Large intestine (tissue), 3 donors: ENCODE measurements at regions not wholly inside any gene's neighbourhood (a gene's known extent, or its start where the extent isn't known, plus 50 kb on each side); places are given as distances from the start of the nearest gene placed in this dataset.
A peak's percentile ranks its signal among the peaks of the same experiment; 100 is the strongest.

Experiments
- DNase-seq, 2 donors: peaks; one replicate each; pipeline versions ENCODE4 v3.0.0 to v3.0.0-alpha.2; 2013
- H3K27ac ChIP-seq: one replicate; pipeline ENCODE4 v1.5.1; 2013; ENCODE audit warnings: low read length
- H3K27me3 ChIP-seq: 2 replicates; pipeline ENCODE4 v1.6.1; 2013; ENCODE audit warnings: low read length; ENCODE audit not compliant: control insufficient read depth, insufficient read depth
- H3K36me3 ChIP-seq: 2 replicates; pipeline ENCODE4 v1.6.1; 2013; ENCODE audit warnings: low read length; ENCODE audit not compliant: control insufficient read depth, insufficient read depth
- H3K4me1 ChIP-seq: one replicate; pipeline ENCODE4 v1.6.1; 2013; ENCODE audit warnings: low read length; ENCODE audit not compliant: control insufficient read depth, insufficient read depth
- H3K4me3 ChIP-seq: one replicate; pipeline ENCODE4 v1.5.1; 2013; ENCODE audit warnings: low read length
- H3K9me3 ChIP-seq: one replicate; pipeline ENCODE4 v1.6.1; 2013; ENCODE audit warnings: mild to moderate bottlenecking, low read depth, low read length, moderate library complexity; ENCODE audit not compliant: control insufficient read depth
- WGBS: methylation state at CpG from one replicate; pipeline ENCODE4 v1.1.5; 2013; ENCODE audit warnings: low lambda C conversion rate; ENCODE audit not compliant: insufficient coverage; 5-methylcytosine and 5-hydroxymethylcytosine counted together

GRCh38 chr1:54497338-54497737 is 50.7 kb upstream of the ACOT11 start:
- Histone ChIP-seq H3K27me3 (peaks cover 2% of the 10 kb centered on the region), H3K4me1 (peaks cover 11% of the 10 kb centered on the region), H3K36me3 (no peaks in the 10 kb centered on the region), H3K27ac (no peak overlapping the region), H3K9me3 (peaks cover 4% of the 10 kb centered on the region), H3K4me3 (no peak overlapping the region)
- no peak for DNase-seq
- no CpG with 5 or more reads among the region's 6 CpGs for WGBS

GRCh38 chr1:54495954-54496353 is 52.1 kb upstream of the ACOT11 start:
- H3K36me3 ChIP-seq = no peaks in the 10 kb centered on the region
- no peak overlapping the region for H3K27ac ChIP-seq
- no peak for DNase-seq
- peaks cover 2% of the 10 kb centered on the region for H3K27me3 ChIP-seq
- peaks cover 4% of the 10 kb centered on the region for H3K9me3 ChIP-seq
- H3K4me1 ChIP-seq = peaks cover 12% of the 10 kb centered on the region
- no peak overlapping the region for H3K4me3 ChIP-seq
- WGBS = 100% methylated on average over 1 of the region's 7 CpGs

- H3K9me3 ChIP-seq = peaks cover 4% of the 10 kb centered on the region
- no peaks in the 10 kb centered on the region for H3K36me3 ChIP-seq
- H3K27ac ChIP-seq = no peak overlapping the region
- H3K4me3 ChIP-seq = no peak overlapping the region
- no CpG with 5 or more reads among the region's 2 CpGs for WGBS
- H3K27me3 ChIP-seq = peaks cover under 1% of the 10 kb centered on the region
- no peak for DNase-seq
- H3K4me1 ChIP-seq = peaks cover 15% of the 10 kb centered on the region
Observed at GRCh38 chr1:54493608-54494007, 54.4 kb upstream of the ACOT11 start.

- Histone ChIP-seq H3K4me1 (peaks cover 26% of the 10 kb centered on the region), H3K36me3 (no peaks in the 10 kb centered on the region), H3K27ac (peak overlapping the region; percentile 68), H3K9me3 (no peaks in the 10 kb centered on the region), H3K27me3 (no peaks in the 10 kb centered on the region), H3K4me3 (no peak overlapping the region)
- peak; percentile 72 to 86 for DNase-seq
- WGBS = 40% methylated on average over 1 of the region's 22 CpGs
Observed at GRCh38 chr1:54490361-54491248, 57.4 kb upstream of the ACOT11 start.

- H3K27ac ChIP-seq = peak overlapping the region; percentile 68
- DNase-seq = no peak
- peaks cover 26% of the 10 kb centered on the region for H3K4me1 ChIP-seq
Observed at GRCh38 chr1:54489627-54490250, 58.3 kb upstream of the ACOT11 start.

GRCh38 chr1:54488779-54489626 is 59.0 kb upstream of the ACOT11 start:
- H3K4me3 ChIP-seq = peak overlapping the region; percentile 73
- H3K36me3 ChIP-seq = no peaks in the 10 kb centered on the region
- H3K27me3 ChIP-seq = no peaks in the 10 kb centered on the region
- peaks cover 26% of the 10 kb centered on the region for H3K4me1 ChIP-seq
- H3K9me3 ChIP-seq = no peaks in the 10 kb centered on the region
- H3K27ac ChIP-seq = peak overlapping the region; percentile 92
- WGBS = no CpG with 5 or more reads among the region's 51 CpGs
- DNase-seq = peak; percentile 74 to 84

More at GRCh38 chr1:54489627-54490250, 58.3 kb upstream of the ACOT11 start:
- Histone ChIP-seq H3K9me3 (no peaks in the 10 kb centered on the region), H3K36me3 (no peaks in the 10 kb centered on the region), H3K4me3 (peak overlapping the region; percentile 73), H3K27me3 (no peaks in the 10 kb centered on the region)
- WGBS = 29% methylated on average over 1 of the region's 10 CpGs

- DNase-seq = peak; percentile 91 to 97
- Histone ChIP-seq H3K4me3 (peak overlapping the region; percentile 73), H3K9me3 (no peaks in the 10 kb centered on the region), H3K27me3 (no peaks in the 10 kb centered on the region), H3K27ac (peak overlapping the region; percentile 92), H3K36me3 (no peaks in the 10 kb centered on the region), H3K4me1 (peaks cover 26% of the 10 kb centered on the region)
- WGBS = no CpG with 5 or more reads among the region's 62 CpGs
Observed at GRCh38 chr1:54488065-54488750, 59.8 kb upstream of the ACOT11 start.

GRCh38 chr1:54487571-54488050 is 60.4 kb upstream of the ACOT11 start:
- peaks cover 26% of the 10 kb centered on the region for H3K4me1 ChIP-seq
- whole genome bisulfite sequencing = 75% methylated on average over 4 of the region's 21 CpGs
- no peaks in the 10 kb centered on the region for H3K27me3 ChIP-seq
- no peak for DNase-seq
- peak overlapping the region; percentile 82 for H3K27ac ChIP-seq
- no peaks in the 10 kb centered on the region for H3K9me3 ChIP-seq
- H3K4me3 ChIP-seq = peak overlapping the region; percentile 41
- H3K36me3 ChIP-seq = no peaks in the 10 kb centered on the region

GRCh38 chr1:54486907-54487306 is 61.1 kb upstream of the ACOT11 start:
- Histone ChIP-seq H3K27me3 (no peaks in the 10 kb centered on the region), H3K36me3 (no peaks in the 10 kb centered on the region), H3K9me3 (no peaks in the 10 kb centered on the region), H3K4me1 (peaks cover 26% of the 10 kb centered on the region), H3K27ac (no peak overlapping the region), H3K4me3 (no peak overlapping the region)
- no CpG with 5 or more reads among the region's 8 CpGs for WGBS
- DNase-seq = peak in 1 of 2 donors; percentile 44
